NCI-H748 (cell line): ENCODE measurements at regions not wholly inside any gene's neighbourhood (a gene's known extent, or its start where the extent isn't known, plus 50 kb on each side); places are given as distances from the start of the nearest gene placed in this dataset.
"Not testable (repeated sequence)": the region's sequence is repeated elsewhere in the genome, so short reads cannot be mapped to it uniquely, and the experiment has no call there.

Source experiments
- DNase-seq: peaks from one replicate; lab custom pipeline; 2025; ENCODE audit not compliant: unreplicated experiment; lab: John Stamatoyannopoulos, UW

DNA sequence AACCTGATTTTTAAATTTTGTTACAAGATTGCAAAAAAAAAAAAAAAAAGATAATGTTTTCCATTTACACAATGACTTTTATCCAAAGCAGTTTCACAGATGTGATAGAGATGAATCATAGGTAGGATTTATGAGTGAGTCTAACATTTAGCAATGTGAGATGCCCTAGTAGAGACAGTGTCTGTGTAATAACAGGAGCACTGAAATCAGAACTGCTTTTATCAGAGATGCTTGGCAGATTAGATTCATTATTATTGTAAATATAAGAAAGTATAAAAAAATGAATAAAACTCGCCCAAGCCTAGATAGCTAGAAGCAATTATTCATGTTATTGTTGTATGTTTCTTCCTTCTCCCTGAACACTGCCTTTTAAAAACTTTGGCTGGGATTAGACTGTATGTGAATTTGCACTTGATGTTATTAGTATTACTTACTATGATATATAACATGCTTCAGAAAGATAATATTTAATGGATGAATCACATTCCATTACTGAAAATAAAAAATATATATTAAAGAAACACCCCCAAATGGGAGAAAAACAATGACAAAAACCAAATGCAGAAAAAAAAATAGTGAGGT, 567.3 kb upstream of the KLF4 start:
- DNase-seq, result no peak

DNA sequence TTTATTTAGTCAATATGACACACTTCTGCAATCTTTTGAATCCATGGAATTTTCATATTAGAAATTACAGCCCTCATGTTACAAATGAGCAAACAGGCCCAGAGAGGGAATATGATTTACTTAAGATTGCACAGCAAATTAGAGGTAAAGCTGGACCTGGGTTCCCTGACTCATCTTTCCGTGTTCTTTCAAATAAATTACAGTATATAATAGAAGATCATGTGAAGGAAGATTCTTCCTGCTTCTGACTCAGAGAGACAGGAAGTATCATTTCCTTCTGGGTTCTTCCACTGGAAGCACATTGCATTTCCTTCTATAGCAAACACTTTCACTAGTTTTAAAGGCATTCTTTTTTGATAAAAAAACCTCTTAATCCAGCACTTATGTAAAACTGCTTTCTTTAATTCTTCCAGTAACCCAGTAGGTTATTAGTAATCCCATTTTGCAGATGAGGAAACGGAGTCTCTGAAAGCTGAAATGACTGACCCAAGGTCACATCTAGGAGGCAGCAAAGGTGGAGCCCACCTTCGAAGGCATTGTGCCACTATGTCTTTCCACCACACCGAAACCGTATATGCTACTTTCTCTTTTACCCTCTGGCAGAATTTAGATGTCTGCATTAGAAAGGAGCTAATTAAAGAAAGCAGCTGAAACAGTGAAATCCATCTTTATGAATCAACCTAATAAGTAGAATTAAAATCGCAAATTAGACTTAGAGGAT, 566.7 kb upstream of the KLF4 start:
- no peak for DNase-seq

DNA sequence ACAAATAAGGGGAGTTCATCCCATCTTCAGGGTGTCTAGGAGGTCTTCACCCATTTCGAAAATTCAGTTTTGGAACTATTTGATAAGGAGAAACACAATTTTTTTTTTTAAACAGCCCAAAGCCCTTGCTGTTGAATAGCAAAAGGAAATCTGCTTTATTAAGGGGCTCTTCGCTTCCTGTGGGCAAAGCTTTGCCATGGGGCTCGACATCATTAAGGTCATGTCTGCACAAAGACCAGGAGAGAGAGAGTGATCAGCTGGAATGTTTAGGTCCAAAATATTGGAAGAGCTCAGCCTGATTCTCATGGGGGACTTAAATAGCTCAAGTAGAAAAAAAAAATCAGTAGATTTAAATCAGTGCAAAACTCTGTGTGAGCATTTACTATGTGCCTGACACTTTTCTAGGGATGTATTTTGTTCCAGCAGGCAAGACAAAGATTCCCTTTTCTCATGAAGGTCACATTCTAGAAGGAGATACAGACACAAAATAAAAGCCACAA, 564.6 kb upstream of the KLF4 start:
- DNase-seq, result no peak

DNA sequence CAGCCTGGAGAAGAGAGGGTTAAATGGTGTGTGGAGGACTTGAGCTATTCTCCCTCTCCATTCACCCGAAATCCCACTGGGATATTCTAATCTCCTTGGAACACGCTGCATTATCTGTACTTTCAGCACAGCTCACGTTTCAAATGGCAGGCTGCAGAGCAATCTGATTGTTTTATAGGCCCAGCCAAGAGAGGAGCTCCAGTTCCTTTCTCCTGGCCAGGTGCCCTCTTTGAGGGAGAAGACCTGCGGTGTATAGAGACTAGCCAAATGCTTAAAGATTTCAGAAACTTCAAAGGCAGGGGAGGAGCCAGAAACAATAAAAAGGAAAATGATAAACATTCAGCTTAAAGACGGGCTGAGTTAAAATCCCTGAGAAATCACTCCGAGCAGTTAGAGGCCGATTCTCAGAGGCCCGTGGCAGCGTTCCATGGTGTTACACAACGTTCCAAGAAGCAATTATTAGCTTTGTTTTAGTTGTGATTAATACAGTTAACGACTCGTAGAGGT, 564.0 kb upstream of the KLF4 start:
- DNase-seq, result no peak

DNA sequence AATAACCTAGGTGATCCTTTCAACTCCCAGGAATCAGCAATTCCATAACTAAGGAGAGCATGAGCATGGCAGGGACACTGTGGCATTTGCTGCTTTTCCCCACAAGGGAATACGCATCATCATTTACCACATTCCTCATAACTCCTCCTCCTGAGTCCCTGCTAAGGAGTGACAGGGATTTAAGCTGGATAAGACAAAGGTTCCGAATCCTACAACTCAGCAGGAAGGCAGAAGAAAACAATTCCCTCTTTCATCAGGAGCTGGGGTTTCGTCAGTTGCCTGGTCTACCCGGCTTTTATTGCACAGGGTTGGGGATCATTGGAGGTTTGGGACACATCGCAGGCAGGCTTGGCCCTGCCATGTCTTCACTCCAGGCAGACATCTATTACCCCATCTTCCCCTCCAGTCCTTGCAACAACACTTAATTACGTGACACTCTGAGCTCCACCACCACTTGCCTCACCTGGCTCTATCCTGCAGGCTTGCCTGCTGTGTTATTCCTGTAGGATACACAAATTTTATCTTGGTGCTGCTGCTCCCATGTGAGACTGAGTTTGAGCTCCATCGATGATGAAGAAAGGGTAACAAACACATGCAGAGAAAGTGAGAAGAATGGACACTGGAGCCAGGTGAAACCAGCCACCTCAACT, 563.0 kb upstream of the KLF4 start:
- DNase-seq, result no peak

DNA sequence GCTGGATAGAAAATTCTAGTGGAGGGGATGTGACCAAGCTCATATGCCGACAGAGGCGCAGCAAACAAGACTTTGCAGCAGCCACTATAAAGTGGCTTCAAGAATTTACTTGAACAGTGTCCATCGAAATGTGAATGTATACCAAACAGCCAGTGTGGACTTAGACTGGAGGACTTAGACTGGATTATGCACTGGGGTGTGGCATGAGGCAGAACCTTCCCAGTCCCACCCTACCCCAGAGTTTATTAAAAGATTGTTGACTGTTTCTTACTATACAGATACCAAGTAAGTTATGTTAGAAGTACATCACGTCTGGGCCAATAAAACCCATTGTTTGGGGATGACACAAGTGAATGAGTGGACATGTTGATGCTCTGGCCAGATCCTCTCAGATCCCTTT, 561.3 kb upstream of the KLF4 start:
- no peak for DNase-seq

DNA sequence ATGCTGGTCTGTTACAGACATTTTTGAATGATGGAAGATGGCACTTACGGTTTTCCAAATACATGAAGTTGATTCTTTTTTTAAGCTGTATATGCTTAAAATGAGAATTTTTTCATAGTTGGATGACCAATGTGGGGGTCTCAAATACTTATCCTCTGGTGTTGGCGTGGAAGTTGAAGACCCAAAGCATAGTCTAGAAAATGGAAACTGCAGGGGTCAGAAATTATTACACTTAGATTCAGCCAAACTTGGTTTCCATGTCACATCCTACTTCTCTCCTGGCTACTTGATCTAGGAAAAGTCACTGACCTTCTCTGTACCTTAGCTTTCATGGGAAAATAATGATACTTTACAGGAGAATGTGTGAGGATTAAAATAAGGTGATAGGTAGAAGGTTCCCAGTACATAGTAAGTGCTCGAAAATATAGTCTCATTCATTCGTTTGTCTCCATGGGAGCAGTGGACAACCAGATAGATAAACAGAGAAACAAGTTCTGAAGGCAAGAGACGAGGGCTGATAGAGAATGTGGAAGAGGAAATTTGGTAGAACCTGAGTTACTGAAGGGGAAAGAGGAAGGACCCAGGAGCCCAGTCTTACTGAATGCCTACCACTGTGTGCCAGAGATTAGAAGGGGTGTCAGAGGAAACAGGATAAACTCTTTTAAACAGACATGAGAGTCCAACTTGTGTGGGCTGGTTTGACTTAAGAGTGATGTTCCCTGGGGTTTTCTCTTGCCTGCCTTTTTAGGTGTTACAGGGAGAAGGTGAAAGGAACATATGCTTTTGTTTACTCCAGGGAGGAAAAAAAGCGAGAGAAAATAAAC, 560.3 kb upstream of the KLF4 start:
- no peak for DNase-seq

DNA sequence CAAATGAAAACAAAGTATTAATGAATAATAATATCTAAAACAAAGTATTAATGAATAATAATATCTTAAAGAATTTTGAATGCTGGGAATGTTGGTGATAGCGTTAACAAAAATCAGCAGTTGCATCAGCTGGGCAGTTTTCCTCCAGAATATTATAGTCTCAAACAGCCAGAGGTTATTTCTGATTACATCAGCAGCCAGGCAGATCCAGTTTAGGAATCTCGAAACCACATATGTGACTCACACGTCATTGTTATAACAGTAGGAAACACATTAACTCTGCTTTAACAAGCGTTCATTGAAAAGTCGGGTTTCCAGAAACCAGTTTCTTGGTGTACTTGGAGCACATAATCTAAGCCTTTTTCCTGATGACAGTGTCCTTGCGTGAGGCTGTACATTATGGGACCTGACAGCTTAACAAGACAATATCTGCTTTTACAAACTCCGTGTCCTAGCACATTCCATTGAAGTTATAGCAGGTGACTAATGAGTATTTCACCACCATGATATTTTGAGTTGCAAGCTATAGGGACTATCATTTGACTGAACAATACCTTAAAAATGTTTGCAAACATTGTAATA, 559.5 kb upstream of the KLF4 start:
- no peak for DNase-seq

DNA sequence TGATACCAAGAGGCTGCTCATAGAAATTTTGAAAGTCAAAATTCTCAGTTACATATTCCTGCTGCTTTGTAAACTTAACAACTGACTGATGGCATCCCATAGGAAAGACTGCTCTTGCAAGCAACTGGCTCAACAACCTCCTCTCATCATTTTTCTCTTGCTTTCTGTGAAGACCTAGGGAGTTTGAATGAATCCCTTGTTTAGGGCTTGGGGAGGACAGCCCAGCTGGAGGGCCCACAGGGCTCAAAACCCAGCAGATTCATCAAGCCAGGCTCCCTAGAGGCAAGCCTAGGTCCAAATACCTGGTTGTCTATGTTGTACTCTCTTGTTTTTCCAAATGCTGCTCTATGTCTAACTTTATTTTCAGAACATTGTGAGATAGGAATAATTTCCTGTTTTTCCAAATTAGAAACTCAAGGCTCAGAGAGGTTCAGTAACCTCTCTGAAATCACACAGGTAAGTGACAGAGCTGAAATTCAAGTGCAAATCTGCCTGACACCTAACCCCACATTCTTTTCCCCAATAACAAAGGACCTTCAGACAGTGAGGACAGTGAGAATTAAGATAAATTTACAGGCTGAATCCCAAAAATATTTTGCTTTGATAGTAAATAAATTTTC, 558.9 kb upstream of the KLF4 start:
- DNase-seq, result no peak

DNA sequence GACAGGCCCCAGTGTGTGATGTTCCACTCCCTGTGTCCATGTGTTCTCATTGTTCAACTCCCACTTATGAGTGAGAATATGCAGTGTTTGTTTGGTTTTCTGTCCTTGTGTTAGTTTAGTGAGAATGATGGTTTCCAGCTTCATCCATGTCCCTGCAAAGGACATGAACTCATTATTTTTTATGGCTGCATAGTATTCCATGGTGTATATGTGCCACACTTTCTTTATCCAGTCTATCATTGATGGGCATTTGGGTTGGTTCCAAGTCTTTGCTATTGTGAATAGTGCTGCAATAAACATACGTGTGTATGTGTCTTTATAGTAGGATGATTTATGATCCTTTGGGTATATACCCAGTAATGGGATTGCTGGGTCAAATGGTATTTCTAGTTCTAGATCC, 558.2 kb upstream of the KLF4 start:
- not testable (repeated sequence) for DNase-seq

DNA sequence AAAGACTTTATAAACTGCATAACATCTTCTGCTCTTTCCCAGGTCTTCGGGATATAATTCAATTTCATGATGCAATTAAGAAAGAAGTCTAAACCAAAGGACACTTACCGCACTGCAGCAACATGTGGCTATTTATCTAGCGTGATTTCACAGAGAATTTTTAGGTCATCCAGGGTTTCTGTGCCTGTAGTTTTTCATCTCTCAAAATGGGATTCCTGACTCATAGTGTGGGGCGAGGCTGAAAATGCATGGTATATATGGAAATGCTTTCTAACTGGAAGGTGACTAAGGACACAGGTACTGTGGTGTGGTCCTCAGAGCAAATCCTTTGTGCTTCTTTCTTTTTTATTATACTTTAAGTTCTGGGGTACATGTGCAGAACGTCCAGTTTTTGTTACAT, 557.7 kb upstream of the KLF4 start:
- DNase-seq, result no peak

DNA sequence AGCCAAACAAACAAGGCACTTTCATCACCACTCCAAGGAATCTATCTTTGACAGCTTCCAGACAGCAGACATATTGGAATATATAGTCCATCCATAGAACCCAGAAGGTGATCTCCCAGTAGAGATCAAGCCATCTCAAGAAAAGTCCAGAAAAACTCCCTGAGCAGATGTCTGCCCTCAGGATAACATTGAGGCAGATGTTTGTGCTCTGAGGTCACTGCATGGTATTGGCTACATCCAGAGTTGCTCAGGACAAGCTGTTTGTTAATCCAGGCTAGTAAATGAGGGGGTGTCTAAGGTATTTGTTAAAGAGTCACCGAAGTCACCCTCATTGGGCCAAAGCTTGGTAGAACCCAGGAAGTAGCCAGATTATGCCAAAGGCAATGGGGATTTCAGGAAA, 556.3 kb upstream of the KLF4 start:
- DNase-seq, result no peak

DNA sequence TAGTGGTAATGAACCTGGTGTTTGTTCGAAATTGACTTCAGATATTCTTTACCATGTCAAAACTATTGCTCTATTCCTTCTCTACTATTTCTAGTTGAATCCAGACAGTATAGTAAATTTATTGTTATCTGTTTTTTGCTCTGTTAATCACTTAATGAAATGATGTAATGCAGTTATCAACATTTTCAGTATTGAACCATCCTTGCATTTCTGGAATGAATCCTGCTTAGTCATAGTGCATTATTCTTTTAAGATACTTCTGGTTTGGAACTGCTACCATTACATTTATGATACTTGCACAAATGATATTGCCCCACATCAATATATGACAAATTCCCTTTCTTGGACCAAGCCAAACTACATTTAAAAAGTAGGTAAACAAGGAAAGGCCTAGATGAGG, 554.0 kb upstream of the KLF4 start:
- no peak for DNase-seq

DNA sequence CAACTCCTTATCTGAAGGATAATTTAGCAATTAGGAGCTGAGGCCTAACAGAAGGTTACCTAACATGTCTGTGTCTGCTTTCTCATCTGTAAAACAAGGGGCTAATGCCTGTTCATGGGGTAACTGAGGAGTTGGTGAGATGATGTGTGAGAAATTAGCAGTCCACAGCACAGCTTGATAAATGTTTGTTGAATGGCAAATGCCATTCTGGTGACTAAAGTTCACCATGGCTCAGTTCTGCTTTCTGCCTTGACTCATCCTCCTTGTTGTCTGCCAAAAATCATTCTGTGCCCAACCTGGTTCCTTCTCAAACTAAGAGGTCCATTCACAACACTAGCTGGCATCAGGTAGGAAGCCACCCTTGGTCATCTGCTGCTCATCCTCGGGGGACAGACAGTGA, 552.0 kb upstream of the KLF4 start:
- DNase-seq, result no peak

DNA sequence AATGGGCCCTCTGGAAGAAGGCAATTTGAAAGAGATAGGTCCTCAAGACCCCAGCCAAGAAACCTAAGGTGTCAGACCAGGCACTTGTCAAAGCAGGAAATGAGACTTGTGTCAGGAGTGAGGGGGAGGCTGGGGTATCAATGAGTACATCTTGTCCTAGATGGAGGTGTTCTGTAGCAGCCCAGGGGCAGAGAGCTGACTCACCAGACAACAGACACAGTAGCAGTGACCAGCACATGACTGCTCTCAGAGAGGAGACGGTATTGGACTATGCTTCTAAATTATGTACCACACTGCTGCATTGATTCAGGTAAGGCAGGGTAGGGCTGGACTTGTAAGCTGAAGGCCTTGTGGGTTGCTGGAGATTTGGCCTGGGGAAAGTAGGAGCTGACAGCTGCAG, 551.2 kb upstream of the KLF4 start:
- DNase-seq, result no peak

DNA sequence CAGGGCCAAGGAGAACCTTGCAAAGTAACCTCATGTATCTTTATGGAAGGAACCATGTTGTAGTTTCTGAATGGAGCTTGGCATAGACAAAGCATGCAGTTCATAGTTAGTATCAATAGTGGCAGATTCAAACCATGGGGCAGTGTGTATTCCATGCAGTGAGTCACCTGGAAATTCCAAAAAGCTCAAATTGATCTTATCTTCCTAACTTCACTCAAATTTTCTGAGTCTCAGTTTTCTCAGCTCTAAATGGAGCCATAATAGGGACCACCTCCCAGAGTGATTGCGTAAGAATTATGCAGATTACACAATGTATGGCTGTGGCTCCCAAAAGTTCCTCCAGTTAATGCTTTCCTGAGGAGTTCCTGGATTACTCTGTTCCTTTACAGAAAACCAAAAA, 549.9 kb upstream of the KLF4 start:
- DNase-seq, result no peak

DNA sequence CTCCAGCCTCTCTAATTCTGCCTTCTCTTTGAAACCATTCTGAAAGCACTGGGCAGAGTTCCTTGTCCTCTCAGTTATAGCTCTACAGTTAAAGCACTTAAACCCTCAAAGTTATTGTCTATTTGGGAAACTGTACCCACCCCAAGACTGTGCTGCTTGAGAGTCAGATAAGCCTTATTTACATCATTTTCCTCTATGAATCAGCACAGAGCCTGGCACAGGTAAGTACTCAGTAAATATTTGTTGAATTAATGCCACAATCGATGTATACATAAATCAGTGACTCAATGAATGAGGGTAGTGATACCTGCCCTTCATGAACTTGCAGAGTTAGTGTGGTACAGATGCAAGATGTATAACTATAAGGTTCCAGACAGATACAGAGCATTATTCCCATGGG, 549.4 kb upstream of the KLF4 start:
- DNase-seq, result no peak

DNA sequence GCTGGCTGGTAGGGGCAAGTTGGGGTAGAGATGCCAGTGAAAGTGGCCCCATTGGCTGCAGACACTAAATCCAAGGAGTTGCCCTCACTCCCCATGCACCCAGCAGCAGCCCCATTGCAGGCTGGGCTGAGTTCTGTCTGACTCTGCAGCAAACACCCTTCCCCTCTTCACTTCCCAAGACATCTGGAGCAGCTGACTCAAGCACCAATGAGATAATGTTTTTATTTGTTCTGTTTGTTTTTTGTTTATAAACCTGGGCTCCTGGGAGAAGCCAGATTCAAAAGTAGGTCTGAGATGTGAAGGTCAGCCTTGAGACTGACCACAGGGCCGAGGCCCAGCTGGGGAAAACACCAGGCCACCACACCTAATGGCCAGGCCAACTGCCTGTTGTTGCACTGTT, 545.9 kb upstream of the KLF4 start:
- DNase-seq, result no peak

DNA sequence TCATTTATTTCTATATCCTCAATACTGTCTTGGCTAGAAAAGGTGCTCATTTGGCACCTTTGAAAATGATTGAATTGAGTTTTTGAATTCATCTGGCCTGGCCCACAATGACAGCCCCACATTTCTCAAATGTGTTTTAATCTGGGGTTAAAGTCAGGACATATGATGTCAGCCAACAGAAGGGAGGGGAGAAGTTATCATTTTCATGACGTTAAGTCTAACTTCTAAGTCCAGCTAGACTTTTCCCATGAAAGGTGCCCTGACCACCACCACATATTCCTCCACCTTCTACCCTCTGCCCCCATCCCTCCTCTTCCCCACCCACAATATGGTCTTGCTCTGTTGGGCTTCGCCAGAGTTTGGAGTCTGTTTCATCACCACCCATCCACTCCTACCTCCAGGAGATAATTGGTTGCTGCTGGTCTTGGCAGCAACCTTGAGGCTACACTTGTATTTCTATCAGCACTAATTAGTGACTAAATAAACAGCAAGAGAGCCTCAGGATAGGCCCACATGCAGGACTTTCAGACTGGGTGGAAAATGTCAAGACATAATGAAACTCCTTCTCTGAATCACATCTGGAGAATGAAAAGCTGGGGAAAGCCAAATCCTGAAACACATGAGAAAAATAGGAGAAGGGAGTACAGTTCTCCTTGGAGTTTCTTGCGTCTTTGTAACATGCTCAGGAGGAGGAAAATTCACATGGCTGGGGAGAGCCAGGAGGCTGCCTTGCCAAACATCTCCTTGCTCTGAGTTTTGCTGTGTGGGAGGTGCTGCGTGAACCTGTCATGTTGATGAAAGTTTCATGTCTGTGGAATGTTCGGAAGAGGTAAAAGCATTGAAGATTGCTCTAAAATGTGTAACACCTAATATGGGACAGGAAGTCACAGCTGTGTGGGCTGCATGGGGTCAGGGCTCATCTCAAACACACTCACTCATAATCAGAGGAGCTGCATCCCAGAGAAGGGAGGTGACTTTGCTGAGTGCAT, 544.7 kb upstream of the KLF4 start:
- DNase-seq, result no peak
